ENCODE measurements at regions not wholly inside any gene's neighbourhood (a gene's known extent, or its start where the extent isn't known, plus 50 kb on each side); places are given as distances from the start of the nearest gene placed in this dataset.
"Not testable (repeated sequence)": the region's sequence is repeated elsewhere in the genome, so short reads cannot be mapped to it uniquely, and the experiment has no call there.

- TF ChIP-seq, protein P1, sequence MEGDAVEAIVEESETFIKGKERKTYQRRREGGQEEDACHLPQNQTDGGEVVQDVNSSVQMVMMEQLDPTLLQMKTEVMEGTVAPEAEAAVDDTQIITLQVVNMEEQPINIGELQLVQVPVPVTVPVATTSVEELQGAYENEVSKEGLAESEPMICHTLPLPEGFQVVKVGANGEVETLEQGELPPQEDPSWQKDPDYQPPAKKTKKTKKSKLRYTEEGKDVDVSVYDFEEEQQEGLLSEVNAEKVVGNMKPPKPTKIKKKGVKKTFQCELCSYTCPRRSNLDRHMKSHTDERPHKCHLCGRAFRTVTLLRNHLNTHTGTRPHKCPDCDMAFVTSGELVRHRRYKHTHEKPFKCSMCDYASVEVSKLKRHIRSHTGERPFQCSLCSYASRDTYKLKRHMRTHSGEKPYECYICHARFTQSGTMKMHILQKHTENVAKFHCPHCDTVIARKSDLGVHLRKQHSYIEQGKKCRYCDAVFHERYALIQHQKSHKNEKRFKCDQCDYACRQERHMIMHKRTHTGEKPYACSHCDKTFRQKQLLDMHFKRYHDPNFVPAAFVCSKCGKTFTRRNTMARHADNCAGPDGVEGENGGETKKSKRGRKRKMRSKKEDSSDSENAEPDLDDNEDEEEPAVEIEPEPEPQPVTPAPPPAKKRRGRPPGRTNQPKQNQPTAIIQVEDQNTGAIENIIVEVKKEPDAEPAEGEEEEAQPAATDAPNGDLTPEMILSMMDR (IDR thresholded peaks at IDR 0.05; ENCODE audit: insufficient read depth, missing control alignments): no peak
- no peak for FAIRE-seq
- no peak for DNase-seq (ENCODE audit: insufficient read length, low spot score)
Observed at GRCh38 chr4:27946799-27947198, 1086.2 kb downstream of the STIM2 start.

DNA sequence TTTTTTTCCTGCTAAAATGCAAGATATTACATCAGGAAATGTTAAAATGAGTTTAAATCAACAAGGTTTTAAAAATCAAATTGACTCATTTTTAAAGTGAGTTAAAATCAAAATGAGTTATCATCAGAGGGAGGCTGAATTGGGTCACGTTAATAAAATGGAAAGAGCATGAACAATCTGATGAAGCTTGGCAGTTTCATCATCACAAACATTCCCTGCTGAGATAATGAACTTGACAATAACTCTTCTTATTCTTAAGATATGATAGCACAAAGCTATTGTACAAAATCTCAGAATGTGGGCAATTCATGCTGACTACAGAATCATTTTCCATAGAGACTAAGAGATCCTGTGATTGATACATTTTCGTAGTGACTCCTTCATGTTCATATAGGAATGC lies 1086.7 kb downstream of the STIM2 start:
- FAIRE-seq (no peak), DNase-seq (ENCODE audit: insufficient read length, low spot score) (no peak)
- TF ChIP-seq, protein P1 (IDR thresholded peaks at IDR 0.05; ENCODE audit: insufficient read depth, missing control alignments): no peak

DNA sequence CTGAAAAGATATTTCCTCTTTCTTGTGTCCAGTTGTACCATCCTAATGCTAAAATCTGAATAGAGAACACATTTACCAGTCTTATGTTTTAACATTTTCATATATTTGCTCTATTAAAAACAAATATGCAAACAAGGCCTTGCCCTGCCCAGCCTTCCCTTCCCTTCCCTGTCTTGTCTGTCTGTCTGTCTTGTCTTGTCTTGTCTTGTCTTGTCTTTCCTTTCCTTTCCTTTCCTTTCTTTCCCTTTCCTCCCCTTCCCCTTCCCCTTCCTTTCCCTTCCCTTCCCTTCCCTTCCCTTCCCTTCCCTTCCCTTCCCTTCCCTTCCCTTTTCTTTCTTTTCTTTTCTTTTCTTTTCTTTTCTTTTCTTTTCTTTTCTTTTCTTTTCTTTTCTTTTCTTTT lies 1103.5 kb downstream of the STIM2 start:
- TF ChIP-seq, protein P1 (IDR thresholded peaks at IDR 0.05; ENCODE audit: insufficient read depth, missing control alignments): no peak
- FAIRE-seq (no peak), DNase-seq (ENCODE audit: insufficient read length, low spot score) (no peak)

DNA sequence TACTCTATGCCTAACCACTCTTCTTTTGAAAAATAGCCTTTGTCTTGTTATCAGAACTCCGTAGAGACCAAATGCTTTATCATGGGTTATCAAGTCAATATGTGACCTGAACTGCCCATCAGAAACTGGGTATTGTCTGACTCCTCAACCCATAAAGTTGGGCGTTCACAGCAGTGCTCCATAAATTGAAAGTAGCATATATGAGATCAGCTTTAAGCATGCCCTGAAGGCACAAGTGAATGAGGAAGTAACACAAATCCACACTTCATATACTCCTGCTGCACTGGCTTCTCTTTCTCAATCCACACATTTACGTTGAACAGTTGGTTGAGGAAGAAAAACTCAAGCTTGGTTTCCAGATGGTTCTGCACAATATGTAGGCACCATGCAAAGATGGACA lies 1106.0 kb downstream of the STIM2 start:
- TF ChIP-seq, protein P1 (IDR thresholded peaks at IDR 0.05; ENCODE audit: insufficient read depth, missing control alignments): no peak
- DNase-seq (ENCODE audit: insufficient read length, low spot score) (no peak), FAIRE-seq (no peak)

DNA sequence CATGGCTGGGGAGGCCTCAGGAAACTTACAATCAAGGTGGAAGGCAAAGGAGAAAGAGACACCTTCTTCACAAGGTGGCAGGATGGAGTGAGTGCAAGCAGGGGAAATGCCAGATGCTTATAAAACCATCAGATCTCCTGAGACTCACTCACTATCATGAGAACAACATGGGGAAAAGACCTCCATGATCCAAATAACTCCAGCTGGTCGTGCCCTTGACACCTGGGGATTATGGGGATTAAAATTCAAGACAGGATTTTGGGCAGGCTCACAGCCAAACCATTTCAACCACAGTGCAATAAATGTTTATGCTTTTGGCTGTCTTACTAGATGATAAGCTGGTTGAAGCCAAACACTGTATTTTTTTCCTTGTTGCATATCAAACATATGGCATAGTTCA lies 1112.4 kb downstream of the STIM2 start:
- no peak for DNase-seq (ENCODE audit: insufficient read length, low spot score)
- TF ChIP-seq, protein P1 (IDR thresholded peaks at IDR 0.05; ENCODE audit: insufficient read depth, missing control alignments): no peak
- peak; percentile 71 for FAIRE-seq

DNA sequence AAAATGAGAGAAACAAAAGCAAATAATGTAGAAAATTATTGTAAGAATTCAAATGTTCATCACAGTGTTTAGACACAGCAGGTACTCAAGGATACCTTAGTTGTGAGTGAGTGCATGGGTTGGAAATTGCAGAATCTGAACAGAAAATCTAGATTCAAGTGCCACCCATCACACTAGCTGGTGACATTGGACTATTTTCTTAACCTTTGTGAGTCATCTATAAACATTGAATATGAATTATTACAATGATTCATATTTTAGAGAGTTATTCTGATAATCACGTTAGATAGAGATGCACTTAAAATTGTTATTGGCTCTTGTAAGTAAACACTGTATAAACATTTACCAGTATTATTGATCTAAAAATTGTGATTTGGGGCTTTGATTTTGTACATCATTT lies 1113.1 kb downstream of the STIM2 start:
- TF ChIP-seq, protein P1 (IDR thresholded peaks at IDR 0.05; ENCODE audit: insufficient read depth, missing control alignments): no peak

DNA sequence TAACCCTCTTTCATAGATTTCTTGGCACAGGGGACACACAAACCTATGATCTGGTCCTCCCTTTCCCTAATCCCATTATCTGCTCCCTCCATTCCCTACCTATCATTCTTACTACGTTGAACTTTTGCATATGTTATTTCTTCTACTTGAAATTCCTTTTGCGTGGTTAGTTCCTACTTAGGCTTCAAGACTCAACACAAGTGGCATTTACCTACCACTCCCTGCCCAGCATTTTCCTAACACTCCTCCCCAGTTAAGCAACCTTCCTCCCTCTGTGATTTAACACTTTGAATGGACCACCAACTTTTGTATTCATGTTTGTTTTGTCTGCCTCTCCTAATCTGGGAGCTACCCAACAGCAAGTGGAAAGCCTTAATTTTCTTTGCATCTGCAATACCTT lies 1113.7 kb downstream of the STIM2 start:
- FAIRE-seq (no peak), DNase-seq (ENCODE audit: insufficient read length, low spot score) (no peak)
- TF ChIP-seq, protein P1 (IDR thresholded peaks at IDR 0.05; ENCODE audit: insufficient read depth, missing control alignments): no peak

More for the DNA sequence above, 1113.1 kb downstream of the STIM2 start:
- FAIRE-seq (no peak), DNase-seq (ENCODE audit: insufficient read length, low spot score) (no peak)

GRCh38 chr4:27974881-27975280 lies 1114.2 kb downstream of the STIM2 start:
- not testable (repeated sequence) for FAIRE-seq

GRCh38 chr4:27978427-27979109 lies 1117.9 kb downstream of the STIM2 start:
- not testable (repeated sequence) for DNase-seq (ENCODE audit: insufficient read length, low spot score); FAIRE-seq

More at GRCh38 chr4:27974881-27975280, 1114.2 kb downstream of the STIM2 start:
- DNase-seq (ENCODE audit: insufficient read length, low spot score): not testable (repeated sequence)
